ENCODE measurements at regions not wholly inside any gene's neighbourhood (a gene's known extent, or its start where the extent isn't known, plus 50 kb on each side); places are given as distances from the start of the nearest gene placed in this dataset.

- TF ChIP-seq, protein P1, sequence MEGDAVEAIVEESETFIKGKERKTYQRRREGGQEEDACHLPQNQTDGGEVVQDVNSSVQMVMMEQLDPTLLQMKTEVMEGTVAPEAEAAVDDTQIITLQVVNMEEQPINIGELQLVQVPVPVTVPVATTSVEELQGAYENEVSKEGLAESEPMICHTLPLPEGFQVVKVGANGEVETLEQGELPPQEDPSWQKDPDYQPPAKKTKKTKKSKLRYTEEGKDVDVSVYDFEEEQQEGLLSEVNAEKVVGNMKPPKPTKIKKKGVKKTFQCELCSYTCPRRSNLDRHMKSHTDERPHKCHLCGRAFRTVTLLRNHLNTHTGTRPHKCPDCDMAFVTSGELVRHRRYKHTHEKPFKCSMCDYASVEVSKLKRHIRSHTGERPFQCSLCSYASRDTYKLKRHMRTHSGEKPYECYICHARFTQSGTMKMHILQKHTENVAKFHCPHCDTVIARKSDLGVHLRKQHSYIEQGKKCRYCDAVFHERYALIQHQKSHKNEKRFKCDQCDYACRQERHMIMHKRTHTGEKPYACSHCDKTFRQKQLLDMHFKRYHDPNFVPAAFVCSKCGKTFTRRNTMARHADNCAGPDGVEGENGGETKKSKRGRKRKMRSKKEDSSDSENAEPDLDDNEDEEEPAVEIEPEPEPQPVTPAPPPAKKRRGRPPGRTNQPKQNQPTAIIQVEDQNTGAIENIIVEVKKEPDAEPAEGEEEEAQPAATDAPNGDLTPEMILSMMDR (IDR thresholded peaks at IDR 0.05; ENCODE audit: poor library complexity, severe bottlenecking) = no peak
- no peak for TF ChIP-seq EP300 (conservative IDR thresholded peaks at IDR 0.05; ENCODE audit: poor library complexity, severe bottlenecking)
Measured at GRCh38 chr7:26507108-26507987, 215.7 kb downstream of the SNX10 start.

All from neural cell (in vitro differentiated cells).